ENCODE measurements at regions not wholly inside any gene's neighbourhood (a gene's known extent, or its start where the extent isn't known, plus 50 kb on each side); places are given as distances from the start of the nearest gene placed in this dataset.

DNA sequence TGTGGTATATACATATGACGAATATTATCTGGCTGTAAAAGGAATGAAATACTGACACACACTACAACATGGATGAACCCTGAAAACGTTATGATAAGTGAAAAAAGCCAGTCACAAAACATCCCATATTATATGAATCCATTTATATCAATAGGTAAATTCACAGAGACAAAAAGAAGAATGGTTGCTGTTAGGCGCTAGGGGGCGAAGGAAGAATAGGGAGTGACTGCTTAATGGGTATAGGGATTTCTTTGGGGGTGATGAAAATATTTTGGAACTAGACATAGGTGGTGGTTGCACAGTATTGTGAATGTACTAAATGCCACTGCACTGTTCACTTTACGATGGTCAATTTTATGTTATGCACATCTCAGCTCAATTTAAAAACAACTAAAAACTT is 96.4 kb upstream of the EGFL6 start:
- DNase-seq (ENCODE audit: low spot score) = no peak
- Histone ChIP-seq H3K4me3 (peak overlapping the region; percentile 53), H3K9me3 (no peaks in the 10 kb centered on the region), H3K4me1 (ENCODE audit: control insufficient read depth in 1 of 2, low read depth in 2 of 2) (peaks cover 7 to 29% of the 10 kb centered on the region in 2 donors), H3K27me3 (replicated peaks; ENCODE audit: insufficient read depth) (no peaks in the 10 kb centered on the region), H3K27ac (peak overlapping the region; percentile 75 to 76), H3K36me3 (no peaks in the 10 kb centered on the region)
- TF ChIP-seq, protein P1, sequence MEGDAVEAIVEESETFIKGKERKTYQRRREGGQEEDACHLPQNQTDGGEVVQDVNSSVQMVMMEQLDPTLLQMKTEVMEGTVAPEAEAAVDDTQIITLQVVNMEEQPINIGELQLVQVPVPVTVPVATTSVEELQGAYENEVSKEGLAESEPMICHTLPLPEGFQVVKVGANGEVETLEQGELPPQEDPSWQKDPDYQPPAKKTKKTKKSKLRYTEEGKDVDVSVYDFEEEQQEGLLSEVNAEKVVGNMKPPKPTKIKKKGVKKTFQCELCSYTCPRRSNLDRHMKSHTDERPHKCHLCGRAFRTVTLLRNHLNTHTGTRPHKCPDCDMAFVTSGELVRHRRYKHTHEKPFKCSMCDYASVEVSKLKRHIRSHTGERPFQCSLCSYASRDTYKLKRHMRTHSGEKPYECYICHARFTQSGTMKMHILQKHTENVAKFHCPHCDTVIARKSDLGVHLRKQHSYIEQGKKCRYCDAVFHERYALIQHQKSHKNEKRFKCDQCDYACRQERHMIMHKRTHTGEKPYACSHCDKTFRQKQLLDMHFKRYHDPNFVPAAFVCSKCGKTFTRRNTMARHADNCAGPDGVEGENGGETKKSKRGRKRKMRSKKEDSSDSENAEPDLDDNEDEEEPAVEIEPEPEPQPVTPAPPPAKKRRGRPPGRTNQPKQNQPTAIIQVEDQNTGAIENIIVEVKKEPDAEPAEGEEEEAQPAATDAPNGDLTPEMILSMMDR (IDR thresholded peaks at IDR 0.05) = no peak
- no peak for ATAC-seq (ENCODE audit: insufficient number of reproducible peaks, low FRiP score, low read depth)

DNA sequence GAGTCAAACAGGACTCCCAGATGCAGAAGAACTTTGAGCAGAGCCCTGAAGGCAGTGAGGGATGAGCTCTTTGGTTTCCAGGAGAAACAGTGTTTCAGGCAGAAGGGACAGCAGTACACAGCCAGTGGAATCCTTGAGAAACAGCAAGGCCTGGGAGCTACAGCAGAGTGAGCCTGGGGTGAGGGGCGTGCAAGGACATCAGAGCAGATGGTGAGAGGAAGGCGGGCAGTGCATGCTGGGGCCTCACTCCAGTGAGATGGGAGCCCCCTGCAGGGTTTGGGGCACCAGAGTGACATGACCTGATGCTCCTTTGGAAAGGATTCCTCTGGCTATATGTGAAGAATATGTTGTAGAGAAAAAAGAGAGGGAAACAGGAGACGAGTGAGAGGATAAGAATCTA is 98.1 kb upstream of the EGFL6 start:
- TF ChIP-seq, protein P1 (IDR thresholded peaks at IDR 0.05) = no peak
- H3K9me3 ChIP-seq = no peaks in the 10 kb centered on the region

DNA sequence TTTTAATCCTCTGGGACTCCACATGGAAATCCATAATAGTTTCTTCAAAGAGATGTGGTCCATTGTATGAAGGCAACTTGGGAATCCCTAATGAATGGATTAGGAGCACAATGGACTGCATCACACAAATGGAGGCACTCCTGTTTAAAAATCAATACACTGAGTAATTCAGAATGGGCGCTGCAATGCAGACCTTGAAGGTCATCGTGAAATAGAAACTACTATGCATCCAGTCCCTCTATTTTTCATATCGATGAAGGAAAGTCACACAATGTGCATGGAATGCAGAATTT is 98.8 kb upstream of the EGFL6 start:
- no peak overlapping the region for H3K27ac ChIP-seq
- no peak for DNase-seq (ENCODE audit: low spot score)
- no peaks in the 10 kb centered on the region for H3K36me3 ChIP-seq
- no peak overlapping the region for H3K4me3 ChIP-seq
- H3K9me3 ChIP-seq = no peaks in the 10 kb centered on the region
- no peak for ATAC-seq (ENCODE audit: insufficient number of reproducible peaks, low FRiP score, low read depth)
- peaks cover 7 to 29% of the 10 kb centered on the region in 2 donors for H3K4me1 ChIP-seq (ENCODE audit: control insufficient read depth in 1 of 2, low read depth in 2 of 2)
- no peaks in the 10 kb centered on the region for H3K27me3 ChIP-seq (replicated peaks; ENCODE audit: insufficient read depth)
- TF ChIP-seq, protein P1 (IDR thresholded peaks at IDR 0.05) = no peak

More for the DNA sequence above, 98.1 kb upstream of the EGFL6 start:
- Histone ChIP-seq H3K27me3 (replicated peaks; ENCODE audit: insufficient read depth) (no peaks in the 10 kb centered on the region), H3K4me3 (no peak overlapping the region), H3K36me3 (no peaks in the 10 kb centered on the region), H3K4me1 (ENCODE audit: control insufficient read depth in 1 of 2, low read depth in 2 of 2) (peaks cover 7 to 29% of the 10 kb centered on the region in 2 donors), H3K27ac (no peak overlapping the region)
- ATAC-seq (ENCODE audit: insufficient number of reproducible peaks, low FRiP score, low read depth) (no peak), DNase-seq (ENCODE audit: low spot score) (no peak)

DNA sequence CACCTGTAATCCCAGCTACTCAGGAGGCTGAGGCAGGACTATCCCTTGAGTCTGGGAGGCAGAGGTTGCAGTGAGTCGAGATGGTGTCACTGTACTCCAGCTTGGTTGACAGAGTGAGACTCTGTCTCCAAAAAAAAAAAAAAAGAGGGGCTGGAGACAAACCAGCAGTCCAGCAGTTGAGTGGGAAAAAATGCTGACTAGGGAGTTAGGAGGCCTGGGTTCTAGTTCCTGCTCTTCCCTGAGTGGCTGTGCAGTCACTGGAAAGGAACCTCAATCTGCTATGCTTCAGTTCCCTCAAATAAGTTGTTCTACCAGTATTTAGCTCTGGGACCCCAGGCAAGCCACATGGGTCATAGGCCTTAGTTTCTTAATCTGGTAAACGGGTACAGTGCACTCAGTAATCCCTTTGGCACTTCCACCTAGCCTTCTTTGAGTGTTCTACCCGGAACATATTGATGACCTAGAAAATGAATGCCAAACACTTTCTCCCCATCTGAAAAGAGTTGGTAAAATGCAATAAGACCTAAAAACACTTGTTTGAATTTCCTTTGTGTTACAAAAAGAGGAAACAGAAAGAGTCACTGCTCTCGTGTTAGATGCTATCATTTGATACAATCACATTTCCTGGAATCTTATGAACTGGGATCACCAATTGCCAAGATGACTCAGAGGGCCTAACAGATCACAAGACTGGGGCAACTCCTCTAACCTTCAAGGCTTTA is 99.3 kb upstream of the EGFL6 start:
- DNase-seq (ENCODE audit: low spot score) = no peak
- no peak overlapping the region for H3K4me3 ChIP-seq
- H3K36me3 ChIP-seq = no peaks in the 10 kb centered on the region
- ATAC-seq (ENCODE audit: insufficient number of reproducible peaks, low FRiP score, low read depth) = no peak
- peaks cover 7 to 29% of the 10 kb centered on the region in 2 donors for H3K4me1 ChIP-seq (ENCODE audit: control insufficient read depth in 1 of 2, low read depth in 2 of 2)
- no peaks in the 10 kb centered on the region for H3K9me3 ChIP-seq
- H3K27me3 ChIP-seq (replicated peaks; ENCODE audit: insufficient read depth) = no peaks in the 10 kb centered on the region
- H3K27ac ChIP-seq = no peak overlapping the region
- TF ChIP-seq, protein P1 (IDR thresholded peaks at IDR 0.05) = no peak

DNA sequence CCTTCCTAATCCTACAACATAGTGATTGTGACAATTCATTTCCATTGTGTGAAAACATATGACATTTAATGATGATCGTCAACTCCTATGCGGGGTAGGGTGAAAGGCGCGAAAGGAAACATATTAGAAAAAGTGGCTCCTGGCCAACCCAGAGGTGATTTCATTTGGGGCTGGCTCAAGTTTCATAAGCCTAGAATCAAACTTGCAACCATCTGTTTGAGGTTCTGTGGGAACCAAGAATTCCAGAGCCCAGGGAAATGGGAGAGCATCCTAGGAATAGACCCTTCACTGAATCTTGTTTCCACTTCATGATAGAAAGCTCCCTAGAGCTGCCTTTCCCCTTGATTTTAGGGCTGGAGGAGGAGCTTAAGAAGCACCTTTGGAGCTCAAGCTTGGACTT is 101.3 kb upstream of the EGFL6 start:
- no peak overlapping the region for H3K27ac ChIP-seq
- TF ChIP-seq, protein P1 (IDR thresholded peaks at IDR 0.05) = no peak
- no peak overlapping the region for H3K4me3 ChIP-seq
- no peaks in the 10 kb centered on the region for H3K9me3 ChIP-seq
- no peak for ATAC-seq (ENCODE audit: insufficient number of reproducible peaks, low FRiP score, low read depth)
- H3K36me3 ChIP-seq = no peaks in the 10 kb centered on the region
- no peaks in the 10 kb centered on the region for H3K27me3 ChIP-seq (replicated peaks; ENCODE audit: insufficient read depth)
- peaks cover 5 to 26% of the 10 kb centered on the region in 2 donors for H3K4me1 ChIP-seq (ENCODE audit: control insufficient read depth in 1 of 2, low read depth in 2 of 2)
- no peak for DNase-seq (ENCODE audit: low spot score)
